ENCODE measurements at regions not wholly inside any gene's neighbourhood (a gene's known extent, or its start where the extent isn't known, plus 50 kb on each side); places are given as distances from the start of the nearest gene placed in this dataset.

DNA sequence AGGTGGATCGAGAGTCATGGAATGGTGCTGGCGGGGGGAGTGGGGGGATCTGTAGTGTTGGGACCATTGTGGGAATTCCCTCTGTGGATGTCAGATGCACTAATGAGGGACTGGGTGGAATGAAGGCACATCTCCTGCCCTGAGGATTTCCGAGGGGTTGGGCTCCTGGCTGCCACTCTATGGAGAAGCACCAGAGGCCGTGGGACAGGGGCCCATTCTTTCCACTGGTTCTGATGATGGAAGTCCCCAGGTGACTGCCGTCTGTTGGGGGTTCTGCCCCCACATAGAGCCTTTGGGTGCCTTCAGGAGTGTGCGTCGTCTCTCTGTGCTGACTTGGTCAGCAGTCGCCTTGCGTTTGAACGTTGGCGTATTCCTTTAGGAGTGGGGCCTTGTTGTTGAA, 202.9 kb downstream of the GLRX3 start:
- Histone ChIP-seq H3K4me1 (ENCODE audit: control insufficient read depth in 1 of 2, extremely low read depth in 1 of 2, insufficient read depth in 2 of 2, low read length in 2 of 2) (no peaks in the 10 kb centered on the region), H3K27me3 (replicated peaks in 1 of 2; ENCODE audit: control insufficient read depth in 2 of 2, extremely low read depth in 1 of 2, insufficient read depth in 2 of 2, low read length in 1 of 2) (peaks cover 0 to 26% of the 10 kb centered on the region in 2 experiments), H3K36me3 (ENCODE audit: control insufficient read depth in 2 of 2, extremely low read depth in 1 of 2, insufficient read depth in 1 of 2, low read length in 1 of 2) (no peaks in the 10 kb centered on the region), H3K27ac (ENCODE audit: low read length) (no peak overlapping the region), H3K9me3 (no peaks in the 10 kb centered on the region), H3K4me3 (ENCODE audit: control insufficient read depth in 1 of 2, extremely low read depth in 1 of 2, low read length in 1 of 2) (no peak overlapping the region)
- ChIA-PET POLR2A (no interaction called here), CTCF (no interaction called here)
- no peak for ATAC-seq (replicated peaks in 1 of 4)
- Mint-ChIP-seq H3K27me3 (peaks cover 5 to 12% of the 10 kb centered on the region in 2 donors), H3K4me1 (no peaks in the 10 kb centered on the region), H3K9me3 (no peaks in the 10 kb centered on the region), H3K27ac (no peak overlapping the region), H3K4me3 (no peak overlapping the region), H3K36me3 (no peaks in the 10 kb centered on the region)
- no peak for DNase-seq
- 79% methylated on average over 6 of the region's 11 CpGs for WGBS (ENCODE audit: insufficient coverage)

DNA sequence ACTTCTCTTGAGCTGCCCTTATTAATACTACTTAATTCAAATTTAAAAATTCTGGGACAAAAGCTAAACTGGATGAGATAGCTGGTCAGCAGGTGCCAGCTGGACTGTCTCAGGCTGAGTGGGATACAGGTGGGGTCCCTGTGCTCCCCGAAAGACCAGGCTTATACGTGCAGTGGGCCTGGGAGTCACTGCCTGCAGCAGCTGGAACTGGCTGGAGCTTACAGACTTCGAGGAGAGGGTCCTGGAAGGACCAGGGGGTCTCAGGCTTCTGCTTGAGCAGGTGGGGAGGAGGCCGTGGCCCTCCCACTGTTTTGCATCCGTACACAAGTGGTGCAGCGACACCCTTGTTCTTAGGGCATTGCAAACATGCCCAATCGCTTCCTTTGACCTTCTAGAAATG, 203.7 kb downstream of the GLRX3 start:
- Histone ChIP-seq H3K27me3 (replicated peaks in 1 of 2; ENCODE audit: control insufficient read depth in 2 of 2, extremely low read depth in 1 of 2, insufficient read depth in 2 of 2, low read length in 1 of 2) (peaks cover 0 to 26% of the 10 kb centered on the region in 2 experiments), H3K4me3 (ENCODE audit: control insufficient read depth in 1 of 2, extremely low read depth in 1 of 2, low read length in 1 of 2) (no peak overlapping the region), H3K9me3 (no peaks in the 10 kb centered on the region), H3K27ac (ENCODE audit: low read length) (no peak overlapping the region), H3K4me1 (ENCODE audit: control insufficient read depth in 1 of 2, extremely low read depth in 1 of 2, insufficient read depth in 2 of 2, low read length in 2 of 2) (no peaks in the 10 kb centered on the region), H3K36me3 (ENCODE audit: control insufficient read depth in 2 of 2, extremely low read depth in 1 of 2, insufficient read depth in 1 of 2, low read length in 1 of 2) (no peaks in the 10 kb centered on the region)
- H3K4me1 Mint-ChIP-seq, result no peaks in the 10 kb centered on the region
- 65% methylated on average over 6 of the region's 7 CpGs for WGBS (ENCODE audit: insufficient coverage)
- H3K4me3 Mint-ChIP-seq, result no peak overlapping the region
- H3K36me3 Mint-ChIP-seq, result no peaks in the 10 kb centered on the region
- peaks cover 5 to 12% of the 10 kb centered on the region in 2 donors for H3K27me3 Mint-ChIP-seq
- CTCF ChIA-PET, result no interaction called here
- POLR2A ChIA-PET, result no interaction called here
- DNase-seq, result no peak
- no peak overlapping the region for H3K27ac Mint-ChIP-seq
- ATAC-seq (replicated peaks in 1 of 4), result no peak
- no peaks in the 10 kb centered on the region for H3K9me3 Mint-ChIP-seq

DNA sequence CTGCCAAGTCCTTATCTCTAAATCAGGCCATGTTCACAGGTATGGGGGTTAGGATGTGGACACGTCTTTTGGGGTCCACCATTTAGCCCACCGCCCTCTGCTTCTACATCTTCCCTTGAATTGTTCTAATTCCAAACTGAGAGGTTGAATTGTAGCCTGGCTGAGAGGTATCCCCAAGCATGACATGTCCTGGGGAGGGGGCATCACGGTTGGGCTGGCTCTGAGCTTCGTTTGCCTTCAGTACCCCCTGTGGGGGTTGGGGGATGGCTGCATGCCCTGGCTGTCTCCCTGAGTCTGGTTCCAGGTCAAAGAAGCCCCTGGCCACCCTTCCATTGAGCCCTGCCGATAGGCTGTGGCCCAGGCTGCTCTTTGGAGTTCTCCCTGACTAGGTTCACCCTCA, 204.6 kb downstream of the GLRX3 start:
- H3K9me3 ChIP-seq, result no peaks in the 10 kb centered on the region
- H3K27me3 Mint-ChIP-seq, result peaks cover 5 to 8% of the 10 kb centered on the region in 2 donors
- CTCF ChIA-PET, result no interaction called here

DNA sequence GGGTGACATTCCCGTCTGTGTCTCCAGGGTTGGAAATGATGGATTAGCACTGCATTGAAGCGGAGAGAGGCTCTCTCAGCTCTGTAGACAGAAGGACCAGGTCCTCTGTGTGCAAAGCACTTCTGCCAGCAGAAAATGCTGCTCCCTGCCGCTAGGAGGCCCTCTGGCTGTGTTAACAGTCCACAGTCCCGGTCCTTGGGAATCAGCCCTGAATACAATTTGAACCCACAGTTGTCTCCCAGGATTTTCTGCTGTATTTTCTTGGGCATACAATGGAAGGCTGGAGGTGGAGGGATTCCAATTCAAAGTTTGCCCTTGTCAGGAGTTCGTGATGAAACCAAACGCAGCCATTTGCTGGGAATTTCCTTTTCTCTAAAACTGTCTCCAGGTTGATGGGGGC, 205.2 kb downstream of the GLRX3 start:
- Histone ChIP-seq H3K27me3 (replicated peaks in 1 of 2; ENCODE audit: control insufficient read depth in 2 of 2, extremely low read depth in 1 of 2, insufficient read depth in 2 of 2, low read length in 1 of 2) (peaks cover 0 to 26% of the 10 kb centered on the region in 2 experiments), H3K4me3 (ENCODE audit: control insufficient read depth in 1 of 2, extremely low read depth in 1 of 2, low read length in 1 of 2) (no peak overlapping the region), H3K4me1 (ENCODE audit: control insufficient read depth in 1 of 2, extremely low read depth in 1 of 2, insufficient read depth in 2 of 2, low read length in 2 of 2) (no peaks in the 10 kb centered on the region), H3K9me3 (no peaks in the 10 kb centered on the region), H3K36me3 (ENCODE audit: control insufficient read depth in 2 of 2, extremely low read depth in 1 of 2, insufficient read depth in 1 of 2, low read length in 1 of 2) (no peaks in the 10 kb centered on the region), H3K27ac (ENCODE audit: low read length) (no peak overlapping the region)
- POLR2A ChIA-PET, result no interaction called here
- no peak overlapping the region for H3K4me3 Mint-ChIP-seq
- no peak for ATAC-seq (replicated peaks in 1 of 4)
- no peaks in the 10 kb centered on the region for H3K4me1 Mint-ChIP-seq
- no peaks in the 10 kb centered on the region for H3K36me3 Mint-ChIP-seq
- WGBS (ENCODE audit: insufficient coverage), result 17% methylated on average over 3 of the region's 6 CpGs
- CTCF ChIA-PET, result no interaction called here
- H3K27me3 Mint-ChIP-seq, result peaks cover 5 to 8% of the 10 kb centered on the region in 2 donors
- no peak overlapping the region for H3K27ac Mint-ChIP-seq
- H3K9me3 Mint-ChIP-seq, result no peaks in the 10 kb centered on the region
- DNase-seq, result no peak

More for the DNA sequence above, 204.6 kb downstream of the GLRX3 start:
- Mint-ChIP-seq H3K9me3 (no peaks in the 10 kb centered on the region), H3K4me1 (no peaks in the 10 kb centered on the region), H3K27ac (no peak overlapping the region), H3K4me3 (no peak overlapping the region), H3K36me3 (no peaks in the 10 kb centered on the region)
- Histone ChIP-seq H3K27ac (ENCODE audit: low read length) (no peak overlapping the region), H3K36me3 (ENCODE audit: control insufficient read depth in 2 of 2, extremely low read depth in 1 of 2, insufficient read depth in 1 of 2, low read length in 1 of 2) (no peaks in the 10 kb centered on the region), H3K27me3 (replicated peaks in 1 of 2; ENCODE audit: control insufficient read depth in 2 of 2, extremely low read depth in 1 of 2, insufficient read depth in 2 of 2, low read length in 1 of 2) (peaks cover 0 to 26% of the 10 kb centered on the region in 2 experiments), H3K4me1 (ENCODE audit: control insufficient read depth in 1 of 2, extremely low read depth in 1 of 2, insufficient read depth in 2 of 2, low read length in 2 of 2) (no peaks in the 10 kb centered on the region), H3K4me3 (ENCODE audit: control insufficient read depth in 1 of 2, extremely low read depth in 1 of 2, low read length in 1 of 2) (no peak overlapping the region)
- POLR2A ChIA-PET, result no interaction called here
- 18% methylated on average over 1 of the region's 5 CpGs for WGBS (ENCODE audit: insufficient coverage)
- ATAC-seq (replicated peaks in 1 of 4), result no peak
- no peak for DNase-seq

DNA sequence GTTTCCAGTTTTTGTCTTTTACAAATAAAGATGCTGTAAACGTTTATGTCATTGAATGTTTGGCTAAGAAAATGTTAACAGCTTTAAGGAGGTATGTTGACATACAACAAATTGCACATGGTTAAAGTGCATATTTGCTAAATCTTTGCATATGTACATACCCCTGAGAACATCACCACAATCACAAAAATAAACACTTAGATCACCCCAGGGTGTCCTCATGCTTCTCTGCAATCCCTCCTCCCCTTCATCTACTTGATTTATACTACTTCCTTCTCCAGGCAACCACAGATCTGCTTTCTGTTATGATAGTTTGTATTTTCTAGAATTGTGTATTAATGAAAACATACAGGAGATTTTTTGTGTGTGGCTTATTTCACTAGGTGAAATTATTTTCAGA, 209.5 kb downstream of the GLRX3 start:
- peaks cover 0 to 5% of the 10 kb centered on the region in 2 experiments for H3K27me3 ChIP-seq (replicated peaks in 1 of 2; ENCODE audit: control insufficient read depth in 2 of 2, extremely low read depth in 1 of 2, insufficient read depth in 2 of 2, low read length in 1 of 2)
- no peaks in the 10 kb centered on the region for H3K36me3 ChIP-seq (ENCODE audit: control insufficient read depth in 2 of 2, extremely low read depth in 1 of 2, insufficient read depth in 1 of 2, low read length in 1 of 2)
- CTCF ChIA-PET, result no interaction called here
- POLR2A ChIA-PET, result no interaction called here
- H3K9me3 ChIP-seq, result no peaks in the 10 kb centered on the region
- no peak overlapping the region for H3K4me3 ChIP-seq (ENCODE audit: control insufficient read depth in 1 of 2, extremely low read depth in 1 of 2, low read length in 1 of 2)
- ATAC-seq (replicated peaks in 1 of 4) (no peak), DNase-seq (no peak)
- H3K4me1 Mint-ChIP-seq, result no peaks in the 10 kb centered on the region
- WGBS (ENCODE audit: insufficient coverage), result no CpG with 5 or more reads among the region's 1 CpG
- H3K36me3 Mint-ChIP-seq, result no peaks in the 10 kb centered on the region
- H3K4me1 ChIP-seq (ENCODE audit: control insufficient read depth in 1 of 2, extremely low read depth in 1 of 2, insufficient read depth in 2 of 2, low read length in 2 of 2), result no peaks in the 10 kb centered on the region
- H3K27me3 Mint-ChIP-seq, result peaks cover 0 to 5% of the 10 kb centered on the region in 2 donors
- H3K9me3 Mint-ChIP-seq, result peaks cover 6 to 13% (median 7%) of the 10 kb centered on the region in 3 donors
- H3K27ac Mint-ChIP-seq, result no peak overlapping the region
- no peak overlapping the region for H3K27ac ChIP-seq (ENCODE audit: low read length)
- no peak overlapping the region for H3K4me3 Mint-ChIP-seq

DNA sequence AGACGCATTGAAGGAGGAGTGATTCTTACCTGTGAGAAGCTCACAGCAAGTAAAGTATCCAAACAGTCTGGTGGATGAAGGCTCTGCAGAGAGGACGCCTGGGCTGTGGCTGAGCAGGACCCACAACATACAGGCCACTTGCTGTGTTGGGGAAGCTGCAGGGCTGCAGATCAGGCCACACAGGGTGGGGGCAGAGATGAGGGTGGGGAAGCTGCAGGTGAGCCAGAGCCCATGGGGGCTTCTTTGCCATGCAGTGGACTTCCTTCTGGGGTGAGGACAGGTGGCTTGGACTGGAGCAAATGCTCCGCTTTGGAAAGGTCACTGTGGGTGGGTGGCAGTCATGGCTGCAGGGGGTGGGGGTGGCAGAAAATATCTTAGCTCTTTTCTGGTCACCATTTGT, 214.8 kb downstream of the GLRX3 start:
- Mint-ChIP-seq H3K27ac (no peak overlapping the region), H3K4me3 (no peak overlapping the region), H3K36me3 (no peaks in the 10 kb centered on the region), H3K4me1 (no peaks in the 10 kb centered on the region), H3K27me3 (peaks cover 0 to 7% of the 10 kb centered on the region in 2 donors), H3K9me3 (peaks cover 6 to 13% (median 7%) of the 10 kb centered on the region in 3 donors)
- WGBS (ENCODE audit: insufficient coverage), result 95% methylated on average over 3 of the region's 3 CpGs
- no peaks in the 10 kb centered on the region for H3K9me3 ChIP-seq
- ATAC-seq (replicated peaks in 1 of 4) (no peak), DNase-seq (no peak)
- ChIA-PET POLR2A (no interaction called here), CTCF (no interaction called here)
- H3K27ac ChIP-seq (ENCODE audit: low read length), result no peak overlapping the region
- no peaks in the 10 kb centered on the region for H3K27me3 ChIP-seq (replicated peaks in 1 of 2; ENCODE audit: control insufficient read depth in 2 of 2, extremely low read depth in 1 of 2, insufficient read depth in 2 of 2, low read length in 1 of 2)
- H3K4me3 ChIP-seq (ENCODE audit: control insufficient read depth in 1 of 2, extremely low read depth in 1 of 2, low read length in 1 of 2), result no peak overlapping the region
- no peaks in the 10 kb centered on the region for H3K4me1 ChIP-seq (ENCODE audit: control insufficient read depth in 1 of 2, extremely low read depth in 1 of 2, insufficient read depth in 2 of 2, low read length in 2 of 2)
- H3K36me3 ChIP-seq (ENCODE audit: control insufficient read depth in 2 of 2, extremely low read depth in 1 of 2, insufficient read depth in 1 of 2, low read length in 1 of 2), result no peaks in the 10 kb centered on the region

Data from T-cell (primary cell).